ENCODE measurements at regions not wholly inside any gene's neighbourhood (a gene's known extent, or its start where the extent isn't known, plus 50 kb on each side); places are given as distances from the start of the nearest gene placed in this dataset.

GRCh38 chr2:19425419-19425818 lies 67.0 kb upstream of the OSR1 start:
- Histone ChIP-seq H3K27ac (ENCODE audit: low read length) (no peak overlapping the region), H3K4me1 (ENCODE audit: control insufficient read depth, insufficient read depth, low read length) (no peaks in the 10 kb centered on the region), H3K4me3 (ENCODE audit: low read depth in 2 of 2, low read length in 2 of 2) (no peak overlapping the region), H3K9me3 (ENCODE audit: control insufficient read depth, insufficient read depth, low read depth, low read length) (no peaks in the 10 kb centered on the region), H3K36me3 (ENCODE audit: control insufficient read depth, insufficient read depth, low read length) (no peaks in the 10 kb centered on the region), H3K27me3 (ENCODE audit: control insufficient read depth, insufficient read depth, low read length) (no peaks in the 10 kb centered on the region)
- ATAC-seq (no peak), DNase-seq (ENCODE audit: low read depth, low spot score) (no peak)
- TF ChIP-seq CTCF (IDR thresholded peaks at IDR 0.05) (no peak), REST (IDR thresholded peaks at IDR 0.05; ENCODE audit: insufficient read depth in 1 of 2, low read depth in 2 of 2, low read length in 1 of 2) (no peak), POLR2AphosphoS5 (IDR thresholded peaks at IDR 0.05; ENCODE audit: low read depth, low read length) (no peak), SIN3A (IDR thresholded peaks at IDR 0.05; ENCODE audit: borderline replicate concordance, insufficient read depth, low read depth, low read length) (no peak), TCF7L2 (IDR thresholded peaks at IDR 0.05; ENCODE audit: low read depth, low read length) (no peak)
- in situ Hi-C loops (cut with HindIII; ENCODE audit: low pct_unique_long_range_greater_than_20kb, low sequenced_read_pairs) = no loop called here
- no TSS peak for BruUV-seq (replicated peaks)
- ChIA-PET CTCF (no interaction called here), POLR2A (no interaction called here)
- intact Hi-C loops (cut with micrococcal nuclease; ENCODE audit: unreplicated experiment) = no loop called here

GRCh38 chr2:19419211-19419880 lies 60.9 kb upstream of the OSR1 start:
- no peaks in the 10 kb centered on the region; the same call in 1 of the 2 replicates for H3K27me3 ChIP-seq (ENCODE audit: control insufficient read depth, insufficient read depth, low read length)
- no peaks in the 10 kb centered on the region for H3K36me3 ChIP-seq (ENCODE audit: control insufficient read depth, insufficient read depth, low read length)
- H3K4me1 ChIP-seq (ENCODE audit: control insufficient read depth, insufficient read depth, low read length) = no peaks in the 10 kb centered on the region
- in situ Hi-C loops (cut with HindIII; ENCODE audit: low pct_unique_long_range_greater_than_20kb, low sequenced_read_pairs) (no loop called here), intact Hi-C loops (cut with micrococcal nuclease; ENCODE audit: unreplicated experiment) (no loop called here)
- no peak overlapping the region for H3K27ac ChIP-seq (ENCODE audit: low read length)
- no peaks in the 10 kb centered on the region for H3K9me3 ChIP-seq (ENCODE audit: control insufficient read depth, insufficient read depth, low read depth, low read length)
- POLR2A ChIA-PET = no interaction called here
- DNase-seq (ENCODE audit: low read depth, low spot score) = no peak
- no peak overlapping the region for H3K4me3 ChIP-seq (ENCODE audit: low read depth in 2 of 2, low read length in 2 of 2)
- CTCF ChIA-PET = no interaction called here
- BruUV-seq (replicated peaks) = no TSS peak
- TF ChIP-seq CTCF (IDR thresholded peaks at IDR 0.05) (no peak), POLR2AphosphoS5 (IDR thresholded peaks at IDR 0.05; ENCODE audit: low read depth, low read length) (no peak), SIN3A (IDR thresholded peaks at IDR 0.05; ENCODE audit: borderline replicate concordance, insufficient read depth, low read depth, low read length) (no peak), REST (IDR thresholded peaks at IDR 0.05; ENCODE audit: insufficient read depth in 1 of 2, low read depth in 2 of 2, low read length in 1 of 2) (no peak), TCF7L2 (IDR thresholded peaks at IDR 0.05; ENCODE audit: low read depth, low read length) (no peak)
- ATAC-seq = no peak
